CD4-positive, CD25-positive, alpha-beta regulatory T cell (primary cell): ENCODE measurements at regions not wholly inside any gene's neighbourhood (a gene's known extent, or its start where the extent isn't known, plus 50 kb on each side); places are given as distances from the start of the nearest gene placed in this dataset.

Experiments
- ATAC-seq, 2 donors: fragments of 150-1000 bp; cut with Tn5 transposase; one replicate each; pipeline ENCODE4 v1.10.0; 2021; ENCODE audit warnings: low read depth in 2 of 2, moderate number of reproducible peaks in 2 of 2, moderate library complexity in 1 of 2
- DNase-seq, 3 donors: peaks; one replicate each; pipeline versions ENCODE4 v3.0.0 to v3.0.0-alpha.2; 2012 to 2022; ENCODE audit warnings: mixed read lengths in 1 of 3
- H3K27ac ChIP-seq: one replicate; pipeline ENCODE4 v1.7.0; 2013; ENCODE audit warnings: mild to moderate bottlenecking, low read length; ENCODE audit not compliant: insufficient read depth, poor library complexity, severe bottlenecking
- H3K27me3 ChIP-seq: one replicate; pipeline ENCODE4 v1.7.0; 2013; ENCODE audit warnings: low read length; ENCODE audit not compliant: control insufficient read depth, insufficient read depth
- H3K36me3 ChIP-seq: one replicate; pipeline ENCODE4 v1.7.0; 2013; ENCODE audit warnings: mild to moderate bottlenecking, low read length, moderate library complexity; ENCODE audit not compliant: control insufficient read depth, insufficient read depth
- H3K4me1 ChIP-seq: 2 replicates; pipeline ENCODE4 v1.7.0; 2013; ENCODE audit warnings: mild to moderate bottlenecking, low read length; ENCODE audit not compliant: insufficient read depth, control insufficient read depth, poor library complexity, severe bottlenecking
- H3K4me3 ChIP-seq: one replicate; pipeline ENCODE4 v1.7.0; 2013; ENCODE audit warnings: low read depth, mild to moderate bottlenecking, low read length, moderate library complexity
- H3K9me3 ChIP-seq, 2 experiments: 1 replicate in 1 of 2; 2 replicates in 1 of 2; pipeline ENCODE4 v1.7.0; 2013; ENCODE audit warnings: low read length in 2 of 2, mild to moderate bottlenecking in 1 of 2, moderate library complexity in 1 of 2; ENCODE audit not compliant: control insufficient read depth in 2 of 2
- H3K27ac Mint-ChIP-seq, 3 donors: one replicate each; pipeline ENCODE4 v1.8.0; 2020 to 2022; ENCODE audit warnings: mild to moderate bottlenecking in 3 of 3, mixed read lengths in 3 of 3, moderate library complexity in 2 of 3
- H3K27me3 Mint-ChIP-seq: one replicate; pipeline ENCODE4 v1.8.0; 2022; ENCODE audit warnings: mild to moderate bottlenecking, mixed read lengths
- H3K36me3 Mint-ChIP-seq: one replicate; pipeline ENCODE4 v1.8.0; 2020; ENCODE audit warnings: mixed read lengths
- H3K4me1 Mint-ChIP-seq, 4 donors: one replicate each; pipeline ENCODE4 v1.8.0; 2020 to 2022; ENCODE audit warnings: mixed read lengths in 4 of 4, mild to moderate bottlenecking in 1 of 4
- H3K4me3 Mint-ChIP-seq, 4 donors: one replicate each; pipeline ENCODE4 v1.8.0; 2020 to 2022; ENCODE audit warnings: mild to moderate bottlenecking in 4 of 4, mixed read lengths in 4 of 4, moderate library complexity in 3 of 4
- H3K9me3 Mint-ChIP-seq, 7 donors: one replicate each; pipeline ENCODE4 v1.8.0; 2020 to 2022; ENCODE audit warnings: mixed read lengths in 7 of 7, mild to moderate bottlenecking in 3 of 7, moderate library complexity in 2 of 7

DNA sequence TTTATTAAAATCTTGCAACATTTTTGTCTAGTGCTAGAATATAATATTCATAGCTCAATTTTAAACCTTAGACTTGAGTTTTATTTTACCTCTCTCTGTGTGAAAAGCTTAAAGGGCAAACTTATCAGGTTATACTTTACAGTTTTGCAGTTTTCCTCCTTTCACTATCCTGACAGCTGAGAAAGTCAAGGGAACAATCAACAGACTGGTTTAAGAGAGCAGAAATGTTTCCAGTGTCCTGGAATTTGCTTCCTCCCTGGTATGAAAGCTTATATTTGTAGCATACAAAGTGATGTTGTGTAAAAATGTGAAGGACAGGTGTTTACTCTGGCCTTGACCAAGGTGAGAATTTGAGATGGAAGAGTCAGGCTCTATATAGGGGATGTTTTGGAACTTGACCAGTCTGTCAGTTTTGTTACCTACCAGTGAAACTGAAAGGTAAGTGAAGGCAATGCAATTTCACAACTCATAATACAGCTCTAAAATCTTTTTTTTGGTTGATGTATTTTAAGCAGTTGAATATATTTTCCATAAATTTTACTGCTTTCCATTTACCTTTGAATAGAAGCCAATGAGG lies 64.6 kb downstream of the FHIP1A start:
- Mint-ChIP-seq H3K4me1 (no peaks in the 10 kb centered on the region), H3K9me3 (no peaks in the 10 kb centered on the region)

DNA sequence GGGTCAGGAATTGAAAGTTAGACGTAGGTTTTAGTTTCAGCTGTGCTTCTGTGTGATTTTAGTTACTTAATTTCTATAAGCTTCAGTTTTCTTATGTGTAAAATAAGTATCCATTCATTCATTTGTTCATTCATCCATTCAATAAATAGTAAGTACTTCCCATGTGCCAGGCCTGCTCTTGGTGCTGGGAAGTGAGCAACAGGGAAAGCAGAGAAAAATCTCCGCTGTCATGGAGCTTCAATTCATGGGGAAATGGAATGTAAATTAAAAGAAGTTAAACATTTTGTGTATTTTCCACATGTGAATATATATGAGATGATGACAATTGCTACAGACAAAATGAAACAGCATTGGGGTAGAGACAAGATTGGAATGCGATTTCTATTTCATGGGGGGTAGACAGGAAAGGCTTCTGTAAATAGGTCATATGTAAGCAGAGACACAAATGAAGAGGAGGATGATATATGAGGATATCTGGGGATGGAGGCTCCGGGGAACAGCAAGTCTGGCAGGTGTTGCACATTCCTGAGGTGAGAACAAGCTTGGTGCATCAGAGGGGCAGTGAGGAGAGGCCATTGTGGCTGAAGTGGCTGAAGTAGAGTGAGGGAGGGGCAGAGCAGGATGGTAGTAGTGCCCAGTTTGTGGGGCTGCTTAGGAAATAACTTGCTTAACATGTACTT lies 66.2 kb downstream of the FHIP1A start:
- Mint-ChIP-seq H3K4me3 (no peak overlapping the region), H3K27me3 (peaks cover 17% of the 10 kb centered on the region), H3K4me1 (no peaks in the 10 kb centered on the region), H3K27ac (no peak overlapping the region), H3K36me3 (no peaks in the 10 kb centered on the region), H3K9me3 (no peaks in the 10 kb centered on the region)
- Histone ChIP-seq H3K27me3 (peaks cover 3% of the 10 kb centered on the region), H3K27ac (no peak overlapping the region), H3K4me1 (no peaks in the 10 kb centered on the region), H3K4me3 (no peak overlapping the region), H3K9me3 (no peaks in the 10 kb centered on the region), H3K36me3 (no peaks in the 10 kb centered on the region)
- ATAC-seq: no peak
- no peak for DNase-seq

More for the DNA sequence above, 64.6 kb downstream of the FHIP1A start:
- Mint-ChIP-seq H3K4me3 (no peak overlapping the region), H3K27me3 (peaks cover 4% of the 10 kb centered on the region), H3K27ac (no peak overlapping the region), H3K36me3 (no peaks in the 10 kb centered on the region)
- Histone ChIP-seq H3K27me3 (peaks cover 3% of the 10 kb centered on the region), H3K9me3 (no peaks in the 10 kb centered on the region), H3K4me1 (no peaks in the 10 kb centered on the region), H3K36me3 (no peaks in the 10 kb centered on the region), H3K27ac (no peak overlapping the region), H3K4me3 (no peak overlapping the region)
- DNase-seq (no peak), ATAC-seq (no peak)

DNA sequence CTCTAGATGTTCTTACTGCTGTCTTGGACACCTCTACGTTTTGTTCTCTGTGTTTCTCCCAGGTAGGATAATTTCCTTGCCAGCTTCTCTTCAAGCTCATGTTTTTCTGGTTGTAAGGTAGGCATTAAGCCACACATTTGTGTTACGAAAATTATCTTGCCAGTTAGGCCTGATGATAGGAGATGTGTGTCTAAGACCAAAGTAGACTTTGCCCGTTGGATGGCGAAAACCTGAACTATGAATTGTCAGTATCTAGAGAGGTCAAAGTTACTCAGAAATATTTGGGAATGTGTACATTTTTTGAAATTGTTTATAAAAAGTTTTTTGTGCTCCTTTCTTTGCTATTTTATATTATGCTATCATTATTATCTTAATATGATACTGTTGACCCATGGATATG lies 72.8 kb downstream of the FHIP1A start:
- Mint-ChIP-seq H3K27ac (no peak overlapping the region), H3K9me3 (peaks cover 0 to 4% (median 0%) of the 10 kb centered on the region in 7 donors), H3K4me1 (no peaks in the 10 kb centered on the region), H3K27me3 (peaks cover 17% of the 10 kb centered on the region), H3K36me3 (no peaks in the 10 kb centered on the region), H3K4me3 (no peak overlapping the region)
- DNase-seq (no peak), ATAC-seq (no peak)
- Histone ChIP-seq H3K4me3 (no peak overlapping the region), H3K36me3 (no peaks in the 10 kb centered on the region), H3K27me3 (peaks cover 2% of the 10 kb centered on the region), H3K27ac (no peak overlapping the region), H3K9me3 (no peaks in the 10 kb centered on the region), H3K4me1 (no peaks in the 10 kb centered on the region)

DNA sequence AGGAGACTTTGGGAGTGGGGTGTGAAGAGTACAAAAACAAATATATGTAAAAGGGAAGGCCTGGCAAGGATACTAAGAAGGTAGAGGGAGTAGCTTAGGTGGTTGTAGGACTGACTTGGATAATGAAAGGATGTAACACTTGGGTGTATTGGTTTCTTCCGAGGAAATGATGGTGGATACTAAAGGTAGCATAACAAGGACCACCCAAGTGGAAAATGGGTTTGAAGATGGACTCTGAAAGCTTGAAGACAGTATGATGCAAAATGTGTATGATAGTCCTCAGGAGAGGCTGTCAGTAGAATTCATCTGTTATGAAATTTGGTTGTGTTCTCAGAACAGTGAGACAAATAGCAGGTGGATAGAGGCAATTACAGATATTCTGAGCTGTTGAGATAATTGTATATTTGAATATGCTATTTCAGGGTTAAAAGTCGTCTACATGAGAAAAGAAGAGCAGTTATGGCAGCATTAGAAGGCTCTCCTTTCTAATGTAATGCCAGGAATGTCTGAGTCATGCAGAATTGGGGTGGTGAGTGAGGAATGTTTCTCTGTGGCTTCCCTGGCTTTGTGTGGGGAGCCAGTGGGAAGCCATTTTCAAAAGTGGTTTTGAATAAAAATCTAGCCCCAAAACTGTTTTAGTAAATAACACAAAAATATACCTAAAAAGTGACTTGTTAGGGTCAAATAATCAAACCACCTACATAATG lies 75.6 kb downstream of the FHIP1A start:
- Mint-ChIP-seq H3K4me1 (no peaks in the 10 kb centered on the region), H3K27me3 (peaks cover 11% of the 10 kb centered on the region), H3K4me3 (no peak overlapping the region), H3K27ac (no peak overlapping the region), H3K36me3 (no peaks in the 10 kb centered on the region), H3K9me3 (peaks cover 0 to 13% (median 2%) of the 10 kb centered on the region in 7 donors)
- Histone ChIP-seq H3K4me1 (no peaks in the 10 kb centered on the region), H3K9me3 (no peaks in the 10 kb centered on the region), H3K4me3 (no peak overlapping the region), H3K27ac (no peak overlapping the region), H3K36me3 (no peaks in the 10 kb centered on the region), H3K27me3 (peaks cover 2% of the 10 kb centered on the region)
- ATAC-seq (no peak), DNase-seq (no peak)

DNA sequence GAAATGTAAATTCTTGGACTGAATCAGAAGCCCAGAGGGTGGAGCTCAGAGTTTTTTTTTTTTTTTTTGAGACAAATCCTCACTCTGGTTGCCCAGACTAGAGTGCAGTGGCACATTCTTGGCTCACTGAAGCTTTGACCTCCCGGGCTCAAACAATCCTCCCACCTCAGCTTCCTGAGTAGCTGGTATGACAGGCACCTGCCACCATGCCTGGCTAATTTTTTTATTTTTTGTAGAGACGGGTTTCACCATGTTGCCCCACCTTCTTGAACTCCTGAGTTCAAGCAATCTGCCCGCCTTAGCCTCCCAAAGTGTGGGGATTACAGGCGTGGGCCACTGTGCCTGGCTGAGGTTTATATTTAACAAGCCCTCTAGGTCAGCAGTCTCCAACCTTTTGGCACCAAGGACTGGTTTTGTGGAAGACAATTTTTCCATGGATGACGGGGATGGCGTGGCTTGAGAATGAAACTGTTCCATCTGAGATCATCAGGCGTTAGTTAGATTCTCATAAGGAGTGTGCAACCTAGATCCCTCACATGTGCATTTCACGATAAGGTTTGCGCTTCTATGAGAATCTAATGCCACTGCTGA lies 76.7 kb downstream of the FHIP1A start:
- Mint-ChIP-seq H3K27ac (no peak overlapping the region), H3K27me3 (peaks cover 4% of the 10 kb centered on the region), H3K9me3 (peaks cover 0 to 13% (median 5%) of the 10 kb centered on the region in 7 donors), H3K4me1 (no peaks in the 10 kb centered on the region), H3K4me3 (no peak overlapping the region), H3K36me3 (no peaks in the 10 kb centered on the region)
- no peak overlapping the region for H3K4me3 ChIP-seq
- no peaks in the 10 kb centered on the region for H3K36me3 ChIP-seq
- no peaks in the 10 kb centered on the region for H3K27me3 ChIP-seq
- ATAC-seq (no peak), DNase-seq (no peak)
- no peaks in the 10 kb centered on the region for H3K9me3 ChIP-seq
- H3K4me1 ChIP-seq: no peaks in the 10 kb centered on the region
- H3K27ac ChIP-seq: no peak overlapping the region

DNA sequence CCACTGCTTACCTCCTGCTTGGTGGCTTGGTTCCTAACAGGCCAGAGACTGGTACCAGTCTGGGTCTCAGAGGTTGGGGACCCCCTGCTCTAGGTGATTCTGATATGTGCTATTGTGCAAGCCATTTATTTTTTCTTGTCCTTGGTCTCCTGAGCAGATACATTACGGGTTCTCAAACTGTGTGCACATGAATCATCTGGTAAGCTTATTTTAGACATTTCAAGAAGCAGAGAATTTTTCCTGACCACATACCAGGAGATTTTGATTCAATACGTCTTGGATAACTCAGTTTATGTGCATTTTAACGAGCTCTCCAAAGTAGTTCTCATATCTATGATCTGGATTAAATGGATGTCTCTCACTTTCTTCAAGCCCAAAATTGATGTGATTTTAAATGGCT lies 77.2 kb downstream of the FHIP1A start:
- no peaks in the 10 kb centered on the region for H3K4me1 Mint-ChIP-seq
- Histone ChIP-seq H3K4me3 (no peak overlapping the region), H3K27me3 (no peaks in the 10 kb centered on the region), H3K27ac (no peak overlapping the region), H3K4me1 (no peaks in the 10 kb centered on the region), H3K36me3 (no peaks in the 10 kb centered on the region), H3K9me3 (no peaks in the 10 kb centered on the region)
- no peaks in the 10 kb centered on the region for H3K36me3 Mint-ChIP-seq
- no peak for ATAC-seq
- H3K27ac Mint-ChIP-seq: no peak overlapping the region
- peaks cover 0 to 13% (median 5%) of the 10 kb centered on the region in 7 donors for H3K9me3 Mint-ChIP-seq
- no peak overlapping the region for H3K4me3 Mint-ChIP-seq
- DNase-seq: no peak
- H3K27me3 Mint-ChIP-seq: peaks cover 4% of the 10 kb centered on the region

DNA sequence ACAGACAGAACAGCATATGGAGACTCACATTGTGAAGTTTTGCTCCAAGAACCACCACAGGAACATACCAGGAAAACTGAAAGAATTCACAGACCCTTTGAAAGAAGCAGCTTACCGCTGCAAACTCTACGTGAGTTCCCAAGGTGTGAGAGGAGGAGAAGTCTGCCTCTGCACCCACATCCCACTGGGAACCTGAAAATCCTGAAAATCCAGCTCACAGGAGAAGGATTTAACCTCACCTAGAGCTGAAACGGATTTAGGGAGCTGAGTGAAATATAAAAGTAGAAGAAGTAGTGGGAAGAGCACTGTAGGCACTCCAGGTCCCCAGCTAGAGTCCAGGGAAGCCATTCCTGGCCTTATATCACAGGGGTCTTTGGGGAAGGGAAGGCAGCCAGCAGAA lies 80.0 kb downstream of the FHIP1A start:
- Histone ChIP-seq H3K27ac (no peak overlapping the region), H3K4me3 (no peak overlapping the region), H3K36me3 (no peaks in the 10 kb centered on the region), H3K27me3 (no peaks in the 10 kb centered on the region), H3K9me3 (no peaks in the 10 kb centered on the region), H3K4me1 (no peaks in the 10 kb centered on the region)
- H3K36me3 Mint-ChIP-seq: no peaks in the 10 kb centered on the region
- H3K27me3 Mint-ChIP-seq: peaks cover 9% of the 10 kb centered on the region
- no peak for ATAC-seq
- DNase-seq: no peak
- no peak overlapping the region for H3K27ac Mint-ChIP-seq
- no peak overlapping the region for H3K4me3 Mint-ChIP-seq
- peaks cover under 1 to 24% (median 9%) of the 10 kb centered on the region in 7 donors for H3K9me3 Mint-ChIP-seq
- no peaks in the 10 kb centered on the region for H3K4me1 Mint-ChIP-seq
